ENCODE measurements at regions not wholly inside any gene's neighbourhood (a gene's known extent, or its start where the extent isn't known, plus 50 kb on each side); places are given as distances from the start of the nearest gene placed in this dataset.
"Not testable (repeated sequence)": the region's sequence is repeated elsewhere in the genome, so short reads cannot be mapped to it uniquely, and the experiment has no call there.

DNA sequence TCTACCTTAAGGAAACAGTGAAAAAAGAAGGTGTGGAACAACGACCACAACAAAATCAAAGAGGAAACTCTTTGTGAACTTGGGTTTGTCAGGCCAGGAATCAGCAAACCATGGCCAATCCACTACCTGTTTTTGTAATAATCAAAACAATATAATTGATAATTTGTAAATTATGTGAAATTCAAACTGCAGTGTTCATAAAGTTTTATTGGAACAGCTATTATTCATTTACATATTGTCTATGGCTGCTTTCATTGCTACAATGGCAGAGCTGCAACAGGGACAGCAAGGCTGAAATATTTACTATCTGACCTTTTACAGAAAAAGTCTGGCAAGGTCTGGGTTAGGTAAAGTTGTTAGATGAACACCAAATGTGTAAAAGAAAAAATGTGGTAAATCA, 77.8 kb upstream of the PLEKHM1 start:
- TF ChIP-seq CTCF (IDR thresholded peaks at IDR 0.05); POLR2A (IDR thresholded peaks at IDR 0.05; ENCODE audit: low read depth); POLR2AphosphoS5 (IDR thresholded peaks at IDR 0.05); EP300 (IDR thresholded peaks at IDR 0.05): not testable (repeated sequence)
